Sigmoid colon (tissue), 4 donors: ENCODE measurements at regions not wholly inside any gene's neighbourhood (a gene's known extent, or its start where the extent isn't known, plus 50 kb on each side); places are given as distances from the start of the nearest gene placed in this dataset.

Source experiments
- EP300 ChIP-seq, 4 donors: sonication (generic); formaldehyde crosslinking; IDR thresholded peaks; one replicate each; pipeline ENCODE4 v1.6.1; 2017; ENCODE audit warnings: antibody characterized with exemption in 4 of 4
- TF ChIP-seq, protein P1 (sequence below), 4 experiments: fragments of 450-650 bp in 3 of 4; fragments of 200-600 bp in 1 of 4; IDR thresholded peaks; one replicate each; pipeline ENCODE4 v1.5.1; 2016 to 2019; ENCODE audit warnings: antibody characterized with exemption in 4 of 4, mild to moderate bottlenecking in 3 of 4, moderate library complexity in 2 of 4

DNA sequence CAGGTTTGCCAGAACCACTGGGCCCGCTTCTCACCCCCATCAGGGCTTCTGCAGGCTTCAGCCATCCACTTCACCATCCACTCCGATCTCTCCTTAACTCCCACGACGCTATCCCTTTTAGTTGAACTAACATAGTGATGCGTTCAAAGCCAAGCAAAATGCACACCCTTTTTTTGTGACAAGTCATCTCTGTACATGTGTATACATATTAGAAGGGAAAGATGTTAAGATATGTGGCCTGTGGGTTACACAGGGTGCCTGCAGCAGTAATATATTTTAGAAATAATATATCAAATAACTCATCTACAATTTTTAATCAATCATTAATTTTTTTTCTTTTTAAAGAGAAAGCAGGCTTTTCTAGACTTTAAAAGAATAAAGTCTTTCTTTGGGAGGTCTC, 114.6 kb downstream of the NBPF12 start:
- TF ChIP-seq, protein P1, sequence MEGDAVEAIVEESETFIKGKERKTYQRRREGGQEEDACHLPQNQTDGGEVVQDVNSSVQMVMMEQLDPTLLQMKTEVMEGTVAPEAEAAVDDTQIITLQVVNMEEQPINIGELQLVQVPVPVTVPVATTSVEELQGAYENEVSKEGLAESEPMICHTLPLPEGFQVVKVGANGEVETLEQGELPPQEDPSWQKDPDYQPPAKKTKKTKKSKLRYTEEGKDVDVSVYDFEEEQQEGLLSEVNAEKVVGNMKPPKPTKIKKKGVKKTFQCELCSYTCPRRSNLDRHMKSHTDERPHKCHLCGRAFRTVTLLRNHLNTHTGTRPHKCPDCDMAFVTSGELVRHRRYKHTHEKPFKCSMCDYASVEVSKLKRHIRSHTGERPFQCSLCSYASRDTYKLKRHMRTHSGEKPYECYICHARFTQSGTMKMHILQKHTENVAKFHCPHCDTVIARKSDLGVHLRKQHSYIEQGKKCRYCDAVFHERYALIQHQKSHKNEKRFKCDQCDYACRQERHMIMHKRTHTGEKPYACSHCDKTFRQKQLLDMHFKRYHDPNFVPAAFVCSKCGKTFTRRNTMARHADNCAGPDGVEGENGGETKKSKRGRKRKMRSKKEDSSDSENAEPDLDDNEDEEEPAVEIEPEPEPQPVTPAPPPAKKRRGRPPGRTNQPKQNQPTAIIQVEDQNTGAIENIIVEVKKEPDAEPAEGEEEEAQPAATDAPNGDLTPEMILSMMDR (IDR thresholded peaks at IDR 0.05), result no peak
- TF ChIP-seq EP300 (IDR thresholded peaks at IDR 0.05), result no peak
